GM19468 (cell line): ENCODE measurements at regions not wholly inside any gene's neighbourhood (a gene's known extent, or its start where the extent isn't known, plus 50 kb on each side); places are given as distances from the start of the nearest gene placed in this dataset.
"Not testable (repeated sequence)": the region's sequence is repeated elsewhere in the genome, so short reads cannot be mapped to it uniquely, and the experiment has no call there.

Experiments used
- ATAC-seq: cut with Tn5 transposase; IDR thresholded peaks from one replicate; pipeline ENCODE4 v1.9.1; 2021; ENCODE audit warnings: mild to moderate bottlenecking, moderate library complexity, moderate number of reproducible peaks; ENCODE audit not compliant: unreplicated experiment; ENCODE audit errors: extremely low read depth

DNA sequence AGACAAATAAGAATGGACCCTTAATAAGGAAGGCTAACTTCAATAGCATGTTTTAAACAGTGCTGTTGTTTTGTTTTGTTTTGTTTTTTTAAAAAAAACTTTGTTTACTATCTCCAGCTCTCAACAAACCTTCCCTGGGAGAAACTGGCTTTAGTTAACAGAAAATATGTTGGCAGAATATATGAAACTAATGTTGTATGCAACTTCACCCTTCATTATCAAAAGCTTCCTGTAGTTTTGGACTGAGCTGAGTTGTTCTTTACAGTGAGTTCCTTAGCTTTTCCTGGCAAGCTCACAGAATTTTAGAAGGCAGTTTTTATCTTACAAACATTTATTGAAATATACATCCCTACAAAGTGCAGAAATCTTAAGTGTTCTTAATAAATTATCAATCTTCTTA lies 2480.7 kb upstream of the PCDH20 start:
- no peak for ATAC-seq

GRCh38 chr13:63882052-63882451 lies 2466.4 kb upstream of the PCDH20 start:
- no peak for ATAC-seq

- no peak for ATAC-seq
Measured at GRCh38 chr13:63880705-63881104, 2465.1 kb upstream of the PCDH20 start.

DNA sequence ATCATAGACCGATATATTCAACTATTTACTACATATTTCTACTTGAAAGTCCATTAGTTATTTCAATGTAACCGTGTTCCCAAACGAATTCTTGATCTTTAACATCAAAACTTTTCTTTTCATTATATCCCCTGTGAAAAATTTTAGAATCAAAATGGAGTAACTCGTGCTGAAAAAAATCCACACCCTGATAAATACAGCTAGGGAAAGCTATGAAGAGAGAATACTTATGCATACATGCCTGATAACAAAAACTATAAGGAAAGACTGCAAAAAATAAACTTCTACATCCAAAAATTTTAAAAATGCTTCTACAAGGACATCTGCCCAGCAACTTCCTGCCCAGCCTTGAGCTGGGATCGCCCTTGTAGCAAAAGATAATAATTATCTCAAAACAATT lies 2458.3 kb upstream of the PCDH20 start:
- ATAC-seq: no peak

- no peak for ATAC-seq
Measured at GRCh38 chr13:63864171-63864902, 2448.7 kb upstream of the PCDH20 start.

GRCh38 chr13:63855457-63856118 lies 2439.9 kb upstream of the PCDH20 start:
- no peak for ATAC-seq

DNA sequence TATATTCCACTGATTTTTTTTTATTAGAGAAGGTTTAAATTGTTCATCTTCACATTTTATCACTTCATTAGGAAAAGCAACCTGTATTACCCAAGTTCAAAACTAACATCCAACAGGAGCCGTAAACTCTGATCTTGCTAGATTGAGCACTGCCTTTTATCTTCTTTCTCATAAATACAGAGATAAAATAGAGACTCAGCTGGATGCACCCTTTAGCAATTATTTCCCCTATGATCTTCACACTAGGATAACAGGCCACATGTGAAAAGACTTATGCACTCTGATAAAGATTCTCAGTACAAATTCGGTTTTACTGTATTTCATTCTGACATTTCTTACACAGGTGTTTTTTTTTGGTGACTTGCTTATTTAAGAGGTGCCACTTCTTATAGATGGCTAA lies 2438.2 kb upstream of the PCDH20 start:
- ATAC-seq: no peak

DNA sequence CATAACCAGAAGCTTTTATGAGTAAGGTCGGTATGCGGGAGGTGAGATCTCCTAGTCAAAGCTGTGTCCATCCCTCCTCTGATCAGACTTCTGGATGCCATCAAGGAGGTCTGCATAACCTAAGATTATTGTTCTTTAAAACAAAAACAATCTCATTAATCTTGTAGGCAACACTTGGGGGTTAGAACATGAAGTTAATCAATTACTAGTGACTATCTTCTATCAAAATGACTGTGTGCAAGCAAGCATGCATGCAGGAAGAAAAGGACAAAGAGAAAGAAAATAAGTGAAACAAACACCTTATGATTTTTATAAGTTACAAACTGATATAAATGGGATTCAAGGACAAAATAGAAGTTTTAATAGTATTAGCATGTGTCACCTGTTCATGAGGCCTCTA lies 2435.9 kb upstream of the PCDH20 start:
- ATAC-seq: no peak

DNA sequence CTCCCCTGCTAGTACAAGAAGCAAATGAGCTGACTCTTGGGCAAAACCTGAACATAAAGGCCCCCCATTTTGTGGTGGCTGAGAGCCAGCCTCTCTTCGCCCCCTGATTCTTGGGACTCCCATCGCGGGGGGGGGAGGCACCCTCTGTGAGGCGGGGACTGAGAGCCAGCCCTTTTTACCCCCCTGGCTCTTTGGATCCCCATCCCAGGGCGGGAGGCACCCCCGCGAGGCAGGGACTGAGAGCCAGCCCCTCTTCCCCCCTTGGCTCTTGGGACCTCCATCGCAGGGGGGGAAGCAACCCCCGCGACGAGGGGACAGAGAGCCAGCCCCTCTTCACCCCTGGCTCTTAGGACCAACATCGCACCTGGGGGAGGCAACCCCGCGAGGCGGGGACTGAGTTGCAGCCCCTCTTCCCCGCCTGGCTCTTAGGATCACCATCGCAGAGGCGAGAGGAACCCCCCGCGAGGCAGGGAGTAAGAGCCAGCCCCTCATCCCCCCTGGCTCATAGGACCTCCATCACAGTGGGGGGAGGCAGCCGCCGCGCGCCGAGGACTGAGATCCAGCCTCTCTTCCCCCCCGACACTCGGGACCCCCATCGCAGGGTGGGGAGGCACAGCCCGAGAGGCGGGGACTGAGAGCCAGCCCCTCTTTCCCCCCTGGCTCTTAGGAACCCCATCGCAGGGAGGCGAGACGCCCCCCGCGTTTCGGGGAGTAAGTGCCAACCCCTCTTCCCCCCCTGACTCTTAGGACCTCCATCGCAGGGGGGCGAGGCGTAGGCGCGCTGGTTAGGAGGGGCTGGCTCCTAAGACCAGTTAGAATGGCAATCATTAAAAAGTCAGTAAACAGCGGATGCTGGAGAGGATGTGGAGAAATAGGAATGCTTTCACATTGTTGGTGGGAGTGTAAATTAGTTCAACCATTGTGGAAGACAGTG lies 2428.4 kb upstream of the PCDH20 start:
- ATAC-seq: no peak

DNA sequence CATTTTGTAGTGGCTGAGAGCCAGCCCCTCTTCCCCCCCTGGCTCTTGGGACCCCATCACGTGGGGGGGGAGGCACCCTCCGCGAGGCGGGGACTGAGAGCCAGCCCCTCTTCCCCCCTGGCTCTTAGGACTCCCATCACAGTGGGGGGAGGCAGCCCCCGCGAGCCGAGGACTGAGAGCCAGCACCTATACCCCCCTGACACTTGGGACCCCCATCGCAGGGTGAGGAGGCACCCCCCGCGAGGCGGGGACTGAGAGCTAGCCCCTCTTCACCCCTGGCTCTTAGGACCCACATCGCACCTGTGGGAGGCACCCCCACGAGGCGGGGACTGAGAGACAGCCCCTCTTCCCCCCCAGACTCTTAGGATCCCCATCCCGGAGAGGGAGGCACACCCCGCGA lies 2426.5 kb upstream of the PCDH20 start:
- no peak for ATAC-seq

GRCh38 chr13:63840551-63841421 lies 2425.1 kb upstream of the PCDH20 start:
- ATAC-seq: no peak

DNA sequence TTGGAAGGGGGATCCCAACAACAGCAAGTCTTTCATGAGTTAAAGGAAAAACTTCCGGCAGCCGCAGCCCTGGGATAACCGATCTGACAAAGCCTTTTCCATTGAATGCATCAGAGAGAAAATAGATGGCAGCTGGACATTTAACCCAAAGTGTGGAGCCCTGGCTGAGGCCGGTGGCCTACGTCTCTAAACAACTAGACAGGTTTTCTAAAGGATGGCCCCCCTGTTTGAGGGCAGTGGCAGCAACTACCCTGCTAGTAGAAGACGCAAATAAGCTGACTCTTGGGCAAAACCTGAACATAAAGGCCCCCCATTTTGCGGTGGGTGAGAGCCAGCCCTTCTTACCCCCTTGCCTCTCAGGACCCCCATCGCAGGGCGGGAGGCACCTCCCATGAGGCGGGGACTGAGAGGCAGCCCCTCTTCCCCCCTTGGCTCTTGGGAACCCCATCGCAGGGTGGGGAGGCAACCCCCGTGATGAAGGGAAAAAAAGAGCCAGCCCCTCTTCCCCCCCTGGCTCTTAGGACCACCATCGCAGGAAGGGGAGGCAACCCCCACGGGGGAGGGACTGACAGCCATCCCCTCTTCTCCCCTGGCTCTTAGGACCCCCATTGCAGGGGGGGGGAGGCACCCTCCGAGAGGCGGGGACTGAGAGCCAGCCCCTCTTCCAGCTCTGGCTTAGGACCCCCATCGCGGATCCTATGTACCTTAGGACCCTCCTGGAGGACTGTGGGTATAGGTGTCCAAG lies 2422.9 kb upstream of the PCDH20 start:
- no peak for ATAC-seq

DNA sequence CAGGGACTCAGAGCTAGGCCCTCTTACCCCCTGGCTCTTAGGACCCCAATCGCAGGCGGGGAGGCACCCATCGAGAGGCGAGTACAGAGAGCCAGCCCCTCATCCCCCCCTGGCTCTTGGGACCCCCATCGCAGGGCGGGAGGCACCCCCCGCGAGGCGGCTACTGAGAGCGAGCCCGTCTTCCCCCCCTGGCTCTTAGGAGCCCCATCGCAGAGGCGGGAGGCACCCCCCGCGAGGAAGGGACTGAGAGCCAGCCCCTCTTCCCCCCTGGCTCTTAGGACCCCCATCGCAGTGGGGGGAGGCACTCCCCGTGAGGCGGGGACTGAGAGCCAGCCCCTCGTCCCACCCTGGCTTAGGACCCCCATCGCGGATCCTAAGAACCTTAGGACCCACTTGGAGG lies 2422.1 kb upstream of the PCDH20 start:
- not testable (repeated sequence) for ATAC-seq

- not testable (repeated sequence) for ATAC-seq
Measured at GRCh38 chr13:63829609-63830008, 2414.0 kb upstream of the PCDH20 start.

- ATAC-seq: not testable (repeated sequence)
Measured at GRCh38 chr13:63821785-63822184, 2406.1 kb upstream of the PCDH20 start.

GRCh38 chr13:63811428-63812004 lies 2395.9 kb upstream of the PCDH20 start:
- not testable (repeated sequence) for ATAC-seq

DNA sequence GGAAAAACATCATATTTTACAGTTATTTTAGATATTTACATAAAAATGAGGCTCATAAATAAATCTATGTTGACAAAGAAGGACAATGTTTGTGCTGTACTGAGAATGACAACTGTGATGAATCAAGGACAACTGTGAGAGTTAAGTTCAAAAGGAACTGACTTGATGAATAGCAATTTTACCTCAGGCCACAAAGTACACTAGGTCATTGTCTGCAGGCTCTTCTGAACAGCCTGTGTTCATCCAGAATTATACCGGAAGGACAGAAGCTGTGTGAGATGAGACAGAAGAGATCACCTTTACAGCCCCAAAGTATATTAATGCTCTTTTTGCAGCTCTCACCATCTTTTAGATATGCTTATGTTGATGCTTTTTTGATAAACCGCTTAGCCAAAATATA lies 2375.5 kb upstream of the PCDH20 start:
- ATAC-seq: not testable (repeated sequence)

- no peak for ATAC-seq
Measured at GRCh38 chr13:63774133-63774532, 2358.5 kb upstream of the PCDH20 start.

GRCh38 chr13:63773476-63773875 lies 2357.8 kb upstream of the PCDH20 start:
- no peak for ATAC-seq
